ENCODE measurements at regions not wholly inside any gene's neighbourhood (a gene's known extent, or its start where the extent isn't known, plus 50 kb on each side); places are given as distances from the start of the nearest gene placed in this dataset.

GRCh38 chr18:65329010-65329409 is 421.8 kb upstream of the CDH7 start:
- Histone ChIP-seq H3K36me3 (ENCODE audit: control insufficient read depth, insufficient read depth, low read length) (no peaks in the 10 kb centered on the region), H3K4me3 (ENCODE audit: low read depth, low read length) (no peak overlapping the region), H3K27me3 (ENCODE audit: control insufficient read depth, insufficient read depth, low read length) (no peaks in the 10 kb centered on the region)
- TF ChIP-seq, protein P1, sequence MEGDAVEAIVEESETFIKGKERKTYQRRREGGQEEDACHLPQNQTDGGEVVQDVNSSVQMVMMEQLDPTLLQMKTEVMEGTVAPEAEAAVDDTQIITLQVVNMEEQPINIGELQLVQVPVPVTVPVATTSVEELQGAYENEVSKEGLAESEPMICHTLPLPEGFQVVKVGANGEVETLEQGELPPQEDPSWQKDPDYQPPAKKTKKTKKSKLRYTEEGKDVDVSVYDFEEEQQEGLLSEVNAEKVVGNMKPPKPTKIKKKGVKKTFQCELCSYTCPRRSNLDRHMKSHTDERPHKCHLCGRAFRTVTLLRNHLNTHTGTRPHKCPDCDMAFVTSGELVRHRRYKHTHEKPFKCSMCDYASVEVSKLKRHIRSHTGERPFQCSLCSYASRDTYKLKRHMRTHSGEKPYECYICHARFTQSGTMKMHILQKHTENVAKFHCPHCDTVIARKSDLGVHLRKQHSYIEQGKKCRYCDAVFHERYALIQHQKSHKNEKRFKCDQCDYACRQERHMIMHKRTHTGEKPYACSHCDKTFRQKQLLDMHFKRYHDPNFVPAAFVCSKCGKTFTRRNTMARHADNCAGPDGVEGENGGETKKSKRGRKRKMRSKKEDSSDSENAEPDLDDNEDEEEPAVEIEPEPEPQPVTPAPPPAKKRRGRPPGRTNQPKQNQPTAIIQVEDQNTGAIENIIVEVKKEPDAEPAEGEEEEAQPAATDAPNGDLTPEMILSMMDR (IDR thresholded peaks at IDR 0.05; ENCODE audit: insufficient read depth, low read depth, low read length): no peak
- ChIA-PET POLR2A (no interaction called here), CTCF (no interaction called here)
- no peak for DNase-seq (ENCODE audit: low read depth)

DNA sequence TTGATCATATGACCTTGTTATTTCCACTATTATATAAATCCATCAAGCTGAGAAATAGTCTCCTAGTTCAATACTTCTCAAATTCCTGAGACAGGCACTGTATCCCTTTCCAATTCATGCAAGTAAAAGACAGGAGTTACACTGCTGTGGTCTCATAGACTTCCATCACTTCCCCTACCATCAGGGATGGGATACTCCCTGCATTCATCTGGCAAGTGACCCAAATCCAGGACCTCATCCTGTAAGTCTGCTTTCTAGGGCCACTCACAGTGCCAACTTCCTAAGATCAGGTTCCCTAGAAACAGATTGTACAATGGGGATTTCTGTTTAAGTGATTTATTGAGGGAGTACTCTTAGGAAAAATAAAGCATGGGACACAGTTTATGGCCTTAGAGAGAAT is 424.0 kb upstream of the CDH7 start:
- CTCF ChIA-PET: no interaction called here
- H3K36me3 ChIP-seq (ENCODE audit: control insufficient read depth, insufficient read depth, low read length): no peaks in the 10 kb centered on the region
- no peaks in the 10 kb centered on the region for H3K27me3 ChIP-seq (ENCODE audit: control insufficient read depth, insufficient read depth, low read length)
- DNase-seq (ENCODE audit: low read depth): no peak
- TF ChIP-seq, protein P1 (IDR thresholded peaks at IDR 0.05; ENCODE audit: insufficient read depth, low read depth, low read length): no peak
- no peak overlapping the region for H3K4me3 ChIP-seq (ENCODE audit: low read depth, low read length)
- POLR2A ChIA-PET: no interaction called here

DNA sequence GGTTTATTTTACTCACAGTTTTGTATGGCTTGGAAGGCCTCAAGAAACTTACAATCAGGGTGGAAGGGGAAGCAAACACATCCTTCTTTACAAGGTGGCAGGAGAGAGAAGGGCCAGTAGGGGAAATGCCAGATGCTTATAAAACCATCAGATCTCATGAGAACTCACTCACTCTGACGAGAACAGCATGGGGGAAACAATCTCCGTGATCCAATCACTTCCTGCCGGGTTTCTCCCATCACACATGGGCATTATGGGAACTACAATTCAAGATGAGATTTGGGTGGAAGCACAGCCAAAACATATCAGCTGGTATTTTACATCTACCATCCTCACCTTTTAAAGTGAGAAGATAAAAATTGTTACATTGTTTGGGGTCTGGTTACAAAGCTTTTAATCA is 427.9 kb upstream of the CDH7 start:
- no peak for DNase-seq (ENCODE audit: low read depth)
- Histone ChIP-seq H3K36me3 (ENCODE audit: control insufficient read depth, insufficient read depth, low read length) (no peaks in the 10 kb centered on the region), H3K27me3 (ENCODE audit: control insufficient read depth, insufficient read depth, low read length) (no peaks in the 10 kb centered on the region), H3K4me3 (ENCODE audit: low read depth, low read length) (no peak overlapping the region)
- ChIA-PET CTCF (no interaction called here), POLR2A (no interaction called here)
- TF ChIP-seq, protein P1 (IDR thresholded peaks at IDR 0.05; ENCODE audit: insufficient read depth, low read depth, low read length): no peak

GRCh38 chr18:65298422-65298821 is 452.4 kb upstream of the CDH7 start:
- TF ChIP-seq, protein P1 (IDR thresholded peaks at IDR 0.05; ENCODE audit: insufficient read depth, low read depth, low read length): no peak
- DNase-seq (ENCODE audit: low read depth): no peak
- H3K27me3 ChIP-seq (ENCODE audit: control insufficient read depth, insufficient read depth, low read length): no peaks in the 10 kb centered on the region
- CTCF ChIA-PET: no interaction called here
- H3K4me3 ChIP-seq (ENCODE audit: low read depth, low read length): no peak overlapping the region
- POLR2A ChIA-PET: no interaction called here
- no peaks in the 10 kb centered on the region for H3K36me3 ChIP-seq (ENCODE audit: control insufficient read depth, insufficient read depth, low read length)

- ChIA-PET POLR2A (no interaction called here), CTCF (no interaction called here)
- Histone ChIP-seq H3K27me3 (ENCODE audit: control insufficient read depth, insufficient read depth, low read length) (no peaks in the 10 kb centered on the region), H3K4me3 (ENCODE audit: low read depth, low read length) (no peak overlapping the region), H3K36me3 (ENCODE audit: control insufficient read depth, insufficient read depth, low read length) (no peaks in the 10 kb centered on the region)
- TF ChIP-seq, protein P1 (IDR thresholded peaks at IDR 0.05; ENCODE audit: insufficient read depth, low read depth, low read length): no peak
- DNase-seq (ENCODE audit: low read depth): no peak
These were observed 461.9 kb upstream of the CDH7 start for GRCh38 chr18:65288908-65289307.
